ENCODE measurements at regions not wholly inside any gene's neighbourhood (a gene's known extent, or its start where the extent isn't known, plus 50 kb on each side); places are given as distances from the start of the nearest gene placed in this dataset.

DNA sequence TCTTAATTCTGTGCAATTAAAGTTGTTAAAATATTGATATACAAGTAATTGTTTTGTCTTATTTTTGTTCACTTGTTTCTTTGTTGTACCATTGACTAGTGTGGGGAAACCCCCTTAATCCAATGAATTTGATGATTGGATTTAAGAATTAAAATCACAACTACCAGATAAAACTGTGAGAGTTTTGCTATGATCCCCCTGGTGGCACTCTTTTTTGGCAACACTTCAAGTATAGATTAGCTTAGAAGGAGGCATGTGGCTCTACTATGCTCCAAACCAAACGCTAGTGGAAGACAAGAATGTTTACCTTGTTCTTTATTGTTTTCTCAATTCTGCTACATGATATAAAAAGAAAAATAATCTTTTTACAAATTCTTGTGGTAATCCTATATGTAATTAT lies 477.8 kb upstream of the ETAA1 start:
- TF ChIP-seq CTCF (IDR thresholded peaks at IDR 0.05) (no peak), POLR2A (IDR thresholded peaks at IDR 0.05) (no peak)
